ENCODE measurements at regions not wholly inside any gene's neighbourhood (a gene's known extent, or its start where the extent isn't known, plus 50 kb on each side); places are given as distances from the start of the nearest gene placed in this dataset.

DNA sequence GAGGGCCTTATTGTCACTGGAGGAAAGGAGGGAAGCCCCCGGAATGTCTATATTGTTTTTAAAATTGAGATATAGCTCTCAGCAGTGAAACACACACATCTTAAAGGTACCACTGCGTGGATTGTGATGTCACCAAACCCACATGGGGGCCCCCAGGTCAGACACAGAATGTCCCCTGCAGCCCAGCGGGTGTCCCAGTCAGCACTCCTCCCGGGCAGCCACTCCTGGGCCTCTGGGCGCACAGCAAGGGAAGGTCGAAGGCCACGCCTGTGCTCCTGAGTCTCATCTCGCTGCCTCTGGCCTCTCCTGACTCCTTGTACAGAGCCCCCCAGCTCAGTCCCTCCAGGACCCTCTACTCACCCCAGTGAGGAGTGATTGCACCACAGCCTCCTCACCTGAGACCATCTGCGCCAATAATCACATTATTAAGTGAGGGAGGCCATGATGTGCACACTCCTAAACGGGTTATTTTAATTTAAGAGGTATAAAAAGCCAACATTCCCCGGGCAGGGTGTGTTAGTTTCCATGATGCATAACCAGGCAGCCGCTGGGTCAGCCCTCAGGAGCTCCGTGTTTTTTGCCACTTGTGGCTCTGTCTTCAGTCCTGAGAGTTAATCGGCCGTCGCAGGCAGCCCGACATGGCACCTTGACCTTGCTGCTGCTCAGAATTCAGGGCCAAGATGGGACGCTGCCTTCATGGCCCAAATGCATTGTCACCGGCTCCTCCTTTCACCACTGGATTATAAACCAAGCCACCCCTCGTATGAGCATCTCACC is 1089.3 kb downstream of the BRD1 start:
- TF ChIP-seq, protein P1, sequence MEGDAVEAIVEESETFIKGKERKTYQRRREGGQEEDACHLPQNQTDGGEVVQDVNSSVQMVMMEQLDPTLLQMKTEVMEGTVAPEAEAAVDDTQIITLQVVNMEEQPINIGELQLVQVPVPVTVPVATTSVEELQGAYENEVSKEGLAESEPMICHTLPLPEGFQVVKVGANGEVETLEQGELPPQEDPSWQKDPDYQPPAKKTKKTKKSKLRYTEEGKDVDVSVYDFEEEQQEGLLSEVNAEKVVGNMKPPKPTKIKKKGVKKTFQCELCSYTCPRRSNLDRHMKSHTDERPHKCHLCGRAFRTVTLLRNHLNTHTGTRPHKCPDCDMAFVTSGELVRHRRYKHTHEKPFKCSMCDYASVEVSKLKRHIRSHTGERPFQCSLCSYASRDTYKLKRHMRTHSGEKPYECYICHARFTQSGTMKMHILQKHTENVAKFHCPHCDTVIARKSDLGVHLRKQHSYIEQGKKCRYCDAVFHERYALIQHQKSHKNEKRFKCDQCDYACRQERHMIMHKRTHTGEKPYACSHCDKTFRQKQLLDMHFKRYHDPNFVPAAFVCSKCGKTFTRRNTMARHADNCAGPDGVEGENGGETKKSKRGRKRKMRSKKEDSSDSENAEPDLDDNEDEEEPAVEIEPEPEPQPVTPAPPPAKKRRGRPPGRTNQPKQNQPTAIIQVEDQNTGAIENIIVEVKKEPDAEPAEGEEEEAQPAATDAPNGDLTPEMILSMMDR (conservative IDR thresholded peaks at IDR 0.05; ENCODE audit: low read length): no peak
- no peak for TF ChIP-seq EZH2phosphoT487 (IDR thresholded peaks at IDR 0.05; ENCODE audit: borderline replicate concordance)
